HT-29 (cell line): ENCODE measurements at regions not wholly inside any gene's neighbourhood (a gene's known extent, or its start where the extent isn't known, plus 50 kb on each side); places are given as distances from the start of the nearest gene placed in this dataset.

Experiments used
- DNase-seq: peaks from one replicate; pipeline ENCODE4 v3.0.0-alpha.2; 2015; ENCODE audit warnings: low spot score

- DNase-seq: no peak
Measured at GRCh38 chr6:22457996-22458395, 111.4 kb upstream of the HDGFL1 start.

- no peak for DNase-seq
Measured at GRCh38 chr6:22466665-22467245, 102.6 kb upstream of the HDGFL1 start.

GRCh38 chr6:22467645-22468044 is 101.7 kb upstream of the HDGFL1 start:
- no peak for DNase-seq

DNA sequence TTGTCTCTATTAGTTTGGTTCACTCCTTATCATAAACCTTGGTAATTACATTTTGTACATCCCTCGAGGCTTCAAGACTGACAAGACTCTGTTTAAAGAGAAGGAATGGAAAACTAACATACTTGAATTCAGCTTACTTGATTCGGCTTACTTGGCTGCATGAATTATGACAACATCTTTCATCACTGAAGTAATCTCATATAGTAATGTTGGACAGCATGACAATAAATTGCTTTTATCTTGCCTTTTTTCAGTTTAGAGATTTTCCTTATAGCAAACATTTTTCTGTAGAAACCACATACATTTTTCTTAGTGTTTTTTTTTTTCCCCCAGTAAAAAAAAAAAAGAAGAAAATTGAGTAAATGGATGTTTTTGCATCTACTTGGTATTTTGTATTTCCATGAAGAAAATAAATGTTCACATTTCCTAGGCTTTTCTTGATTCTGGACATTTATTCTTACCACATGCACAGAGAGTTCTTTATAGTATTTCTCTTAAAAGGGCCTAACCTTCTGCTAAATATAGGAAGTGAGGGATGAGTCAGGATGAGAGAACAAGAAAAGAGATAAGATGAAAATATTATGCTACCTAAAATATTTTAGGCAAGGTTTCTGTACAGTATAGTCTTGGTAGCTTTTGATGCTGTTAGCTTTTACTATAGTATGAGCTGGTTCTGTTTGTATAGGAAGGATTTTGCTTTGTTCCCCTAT is 101.0 kb upstream of the HDGFL1 start:
- DNase-seq: no peak

- no peak for DNase-seq
Measured at GRCh38 chr6:22470454-22471131, 98.8 kb upstream of the HDGFL1 start.

GRCh38 chr6:22471132-22471690 is 98.2 kb upstream of the HDGFL1 start:
- DNase-seq: peak; percentile 36

DNA sequence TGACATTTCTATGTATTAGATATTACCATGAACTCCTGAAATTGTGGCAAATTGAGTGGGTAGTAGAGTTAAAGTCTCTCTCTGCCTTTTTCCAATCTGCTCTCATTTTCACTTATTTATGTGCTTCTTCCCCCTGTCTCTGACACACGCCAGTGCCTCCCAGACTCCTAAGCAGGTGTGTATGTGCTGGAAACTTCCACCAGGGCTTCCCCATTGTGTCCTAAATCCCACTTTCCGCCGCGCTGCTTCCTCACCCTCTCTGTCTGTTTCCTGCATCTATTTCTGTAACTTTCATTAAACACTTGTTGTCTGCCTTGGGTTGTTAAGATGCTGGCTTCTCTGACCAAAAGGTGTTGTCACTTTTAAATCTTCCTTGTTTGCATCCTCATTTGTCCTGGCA is 97.6 kb upstream of the HDGFL1 start:
- no peak for DNase-seq

DNA sequence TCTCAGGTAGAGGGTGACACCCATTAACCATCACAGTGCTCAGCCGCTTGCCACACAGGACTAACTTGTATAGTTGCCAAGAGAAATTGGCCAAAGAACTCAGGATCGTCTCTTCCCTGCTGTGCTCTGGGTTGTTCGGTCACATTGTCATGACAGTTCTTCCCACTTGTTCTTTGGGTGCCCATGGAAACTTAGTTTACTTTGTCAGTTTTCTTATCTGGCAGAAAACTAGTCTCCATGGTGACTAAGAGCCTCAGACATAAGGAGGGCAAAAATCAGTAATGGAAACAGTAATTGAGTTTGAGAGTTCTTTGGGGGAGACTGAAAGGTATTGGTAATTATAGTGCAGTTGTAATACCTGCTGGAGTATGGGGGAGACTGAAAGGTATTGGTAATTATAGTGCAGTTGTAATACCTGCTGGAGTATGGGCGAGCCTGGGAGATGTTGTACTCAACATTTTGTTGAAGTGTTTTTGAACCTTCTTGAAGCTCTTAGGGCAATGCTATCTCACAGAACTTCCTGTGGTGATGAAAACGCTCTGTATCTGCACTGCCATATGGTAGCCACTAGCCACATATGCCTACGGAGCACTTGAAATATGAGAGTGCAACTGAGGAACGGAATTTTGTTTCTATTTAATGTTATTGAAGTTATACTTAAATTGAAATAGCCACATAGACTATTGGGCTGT is 95.2 kb upstream of the HDGFL1 start:
- no peak for DNase-seq

- DNase-seq: no peak
Measured at GRCh38 chr6:22476811-22477390, 92.5 kb upstream of the HDGFL1 start.

DNA sequence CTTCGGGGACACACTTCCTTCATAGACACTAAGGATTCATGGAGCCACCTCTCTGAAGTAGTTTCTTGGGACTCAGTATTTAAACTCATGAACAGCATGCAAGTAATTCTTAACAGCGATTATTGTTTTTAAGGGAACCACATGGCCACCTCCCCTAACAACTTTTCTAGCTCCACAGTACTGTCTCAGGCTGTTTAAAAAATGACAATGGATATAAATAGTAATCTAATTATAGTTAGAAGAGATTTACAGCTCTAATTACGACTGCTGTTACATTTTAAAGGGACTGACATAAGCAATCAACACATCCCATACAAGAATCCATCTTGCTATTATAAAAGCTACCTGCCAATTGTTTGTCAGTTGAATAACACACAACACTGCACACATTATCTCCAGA is 72.1 kb upstream of the HDGFL1 start:
- DNase-seq: no peak

- no peak for DNase-seq
Measured at GRCh38 chr6:22499815-22500214, 69.6 kb upstream of the HDGFL1 start.

GRCh38 chr6:22506496-22506895 is 62.9 kb upstream of the HDGFL1 start:
- DNase-seq: no peak

DNA sequence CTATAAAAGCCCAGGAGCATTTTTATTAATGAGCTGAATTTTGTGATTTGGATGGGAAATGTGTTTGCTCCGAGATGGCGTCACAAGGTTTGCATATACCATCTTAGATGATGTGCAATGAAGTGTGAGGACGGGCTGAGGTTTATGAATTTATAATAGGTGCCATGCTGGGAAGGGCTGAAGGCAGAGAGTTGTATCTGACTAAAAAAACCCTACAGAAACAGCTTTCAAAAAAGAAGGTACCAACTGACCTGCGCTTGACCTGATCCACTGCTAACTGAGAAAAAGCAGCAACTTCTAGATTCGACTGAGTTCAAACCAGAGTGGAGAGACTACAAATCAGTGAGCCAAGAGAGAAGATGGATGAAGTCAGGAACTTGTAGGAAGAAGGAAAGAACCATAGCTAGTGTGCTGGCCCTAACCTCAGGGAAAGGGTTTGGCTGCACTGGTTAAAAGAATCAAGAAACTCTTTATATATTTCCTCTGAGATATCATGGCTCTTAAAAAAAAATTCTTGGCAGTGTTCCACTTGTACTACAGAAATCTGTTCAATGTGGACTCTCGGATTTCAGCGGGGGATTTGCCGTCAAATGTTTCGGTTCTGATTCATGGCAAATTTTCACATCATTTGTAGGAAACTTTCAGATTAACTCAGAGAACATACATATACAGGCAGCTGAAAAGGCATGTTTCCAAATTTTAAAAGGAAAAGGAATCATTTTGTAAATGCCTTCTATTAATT is 56.5 kb upstream of the HDGFL1 start:
- no peak for DNase-seq

DNA sequence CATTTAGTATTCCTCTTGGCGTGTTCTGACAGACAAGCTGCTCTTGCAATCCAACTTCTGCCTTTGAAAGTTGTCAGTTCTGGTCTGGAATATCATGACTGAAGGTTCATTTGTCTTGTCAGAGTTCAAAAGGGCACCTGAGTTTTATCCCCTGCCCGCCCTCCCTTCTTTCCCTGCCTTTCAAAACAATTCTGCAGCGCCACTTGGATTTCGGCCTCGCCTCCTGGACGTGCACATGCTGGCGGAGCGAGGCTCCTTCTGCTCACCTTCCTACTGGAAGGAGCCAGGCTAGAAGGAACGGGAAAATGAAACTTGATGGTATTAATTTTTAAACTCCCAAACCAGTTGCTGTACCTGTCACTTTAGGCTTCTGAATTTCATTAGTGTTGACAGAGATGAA is 55.7 kb upstream of the HDGFL1 start:
- DNase-seq: no peak

- DNase-seq: no peak
Measured at GRCh38 chr6:22519237-22519636, 50.1 kb upstream of the HDGFL1 start.
